GM21367 (cell line): ENCODE measurements at regions not wholly inside any gene's neighbourhood (a gene's known extent, or its start where the extent isn't known, plus 50 kb on each side); places are given as distances from the start of the nearest gene placed in this dataset.
"Not testable (repeated sequence)": the region's sequence is repeated elsewhere in the genome, so short reads cannot be mapped to it uniquely, and the experiment has no call there.

Source experiments
- ATAC-seq: cut with Tn5 transposase; IDR thresholded peaks from one replicate; pipeline ENCODE4 v1.9.1; 2021; ENCODE audit not compliant: unreplicated experiment

DNA sequence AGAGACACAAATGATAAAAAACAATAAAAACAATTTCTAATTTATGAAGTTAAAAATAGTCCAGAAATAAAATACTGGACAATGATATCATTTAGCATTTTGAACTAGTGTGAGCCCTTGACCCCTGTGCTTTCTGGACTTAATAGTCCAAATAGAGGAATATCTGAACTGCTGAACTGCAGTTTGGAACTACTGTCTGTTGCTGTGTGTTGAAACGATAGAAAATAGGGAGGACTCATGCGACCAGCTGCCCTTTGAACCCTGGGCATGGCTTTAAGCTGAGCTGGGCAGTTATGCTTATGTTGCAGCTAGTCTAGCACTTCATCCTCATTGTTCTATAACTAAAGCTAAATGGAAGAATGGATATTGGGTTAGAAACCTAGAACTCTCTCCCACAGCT lies 99.5 kb downstream of the FMR1NB start:
- no peak for ATAC-seq

GRCh38 chrX:148084611-148085010 lies 103.5 kb downstream of the FMR1NB start:
- no peak for ATAC-seq

DNA sequence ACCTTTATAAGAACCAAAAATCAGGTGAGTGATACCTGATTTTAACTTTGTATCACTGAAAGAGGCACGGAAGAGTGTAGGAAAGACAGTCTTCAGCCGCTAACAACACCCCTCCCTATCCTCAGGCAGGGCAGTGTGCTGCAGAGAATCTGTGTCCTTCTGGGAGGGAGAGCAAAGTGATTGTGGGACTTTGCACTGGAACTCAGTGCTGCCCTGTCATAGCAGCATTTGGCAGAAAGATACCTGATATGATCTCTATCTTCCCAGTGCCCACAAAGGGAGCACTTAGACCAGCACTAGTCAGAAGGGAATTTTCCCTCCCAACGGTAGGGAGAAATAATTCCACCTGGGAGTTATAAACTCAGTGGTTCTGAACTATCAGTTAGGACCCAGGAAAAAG lies 139.0 kb downstream of the FMR1NB start:
- ATAC-seq = no peak

DNA sequence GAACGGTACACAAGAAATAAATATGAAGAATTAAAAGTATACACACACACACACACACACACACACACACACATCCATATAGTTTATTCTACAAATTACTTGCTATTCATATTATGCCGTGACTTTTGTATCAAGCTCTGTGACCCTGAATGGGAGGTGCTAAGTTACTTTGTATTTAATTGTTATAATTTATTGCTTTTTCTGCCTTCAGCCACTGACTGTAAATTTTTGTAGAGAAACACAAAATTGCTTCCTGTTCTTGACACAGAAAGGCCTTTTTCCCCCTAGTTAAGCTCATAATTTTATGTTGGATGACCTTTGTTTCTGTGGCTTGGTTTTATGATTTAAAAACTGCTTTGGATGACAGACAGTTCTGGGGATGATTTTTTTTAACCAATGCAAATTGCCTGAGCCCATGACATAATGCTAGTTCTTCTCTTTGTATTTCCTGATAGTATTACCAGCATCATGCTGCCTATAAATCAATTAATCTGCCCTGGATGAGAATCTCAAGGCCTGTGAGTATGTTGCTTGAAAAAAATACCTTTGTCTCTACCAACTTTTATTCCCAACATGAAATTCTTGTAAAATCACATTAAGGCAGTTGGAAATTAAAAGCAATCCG lies 140.0 kb downstream of the FMR1NB start:
- ATAC-seq = no peak

DNA sequence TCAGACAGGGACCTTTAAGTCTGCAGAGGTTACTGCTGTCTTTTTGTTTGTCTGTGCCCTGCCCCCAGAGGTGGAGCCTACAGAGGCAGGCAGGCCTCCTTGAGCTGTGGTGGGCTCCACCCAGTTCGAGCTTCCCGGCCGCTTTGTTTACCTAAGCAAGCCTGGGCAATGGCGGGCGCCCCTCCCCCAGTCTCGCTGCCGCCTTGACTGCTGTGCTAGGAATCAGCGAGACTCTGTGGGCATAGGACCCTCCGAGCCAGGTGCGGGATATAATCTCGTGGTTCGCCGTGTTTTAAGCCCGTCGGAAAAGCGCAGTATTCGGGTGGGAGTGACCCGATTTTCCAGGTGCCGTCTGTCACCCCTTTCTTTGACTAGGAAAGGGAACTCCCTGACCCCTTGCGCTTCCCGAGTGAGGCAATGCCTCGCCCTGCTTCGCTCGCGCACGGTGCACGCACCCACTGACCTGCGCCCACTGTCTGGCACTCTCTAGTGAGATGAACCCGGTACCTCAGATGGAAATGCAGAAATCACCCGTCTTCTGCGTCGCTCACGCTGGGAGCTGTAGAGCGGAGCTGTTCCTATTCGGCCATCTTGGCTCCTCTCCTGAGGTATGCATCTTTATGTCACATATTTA lies 147.9 kb downstream of the FMR1NB start:
- not testable (repeated sequence) for ATAC-seq

- no peak for ATAC-seq
Measured at GRCh38 chrX:148133105-148133725, 152.1 kb downstream of the FMR1NB start.

DNA sequence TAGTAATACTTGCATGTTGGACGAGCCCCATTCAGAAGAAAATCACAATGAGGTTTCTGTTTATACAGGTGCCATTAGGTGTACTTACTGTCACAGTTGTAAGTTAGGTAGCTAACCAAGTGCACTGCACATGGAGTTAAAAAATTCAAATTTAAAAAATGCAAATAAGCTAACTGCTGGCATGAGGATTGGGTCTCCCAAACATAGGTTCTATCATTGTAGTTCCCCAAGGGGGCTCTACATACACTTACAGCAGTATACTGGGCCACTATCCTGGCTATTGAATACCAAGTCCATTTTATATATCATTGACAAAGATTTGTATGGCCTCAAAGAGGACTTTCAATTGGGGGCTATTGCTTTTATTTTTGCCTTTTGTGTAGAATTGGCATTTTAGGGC lies 153.4 kb downstream of the FMR1NB start:
- no peak for ATAC-seq

- ATAC-seq = no peak
Measured at GRCh38 chrX:148135738-148136137, 154.6 kb downstream of the FMR1NB start.

DNA sequence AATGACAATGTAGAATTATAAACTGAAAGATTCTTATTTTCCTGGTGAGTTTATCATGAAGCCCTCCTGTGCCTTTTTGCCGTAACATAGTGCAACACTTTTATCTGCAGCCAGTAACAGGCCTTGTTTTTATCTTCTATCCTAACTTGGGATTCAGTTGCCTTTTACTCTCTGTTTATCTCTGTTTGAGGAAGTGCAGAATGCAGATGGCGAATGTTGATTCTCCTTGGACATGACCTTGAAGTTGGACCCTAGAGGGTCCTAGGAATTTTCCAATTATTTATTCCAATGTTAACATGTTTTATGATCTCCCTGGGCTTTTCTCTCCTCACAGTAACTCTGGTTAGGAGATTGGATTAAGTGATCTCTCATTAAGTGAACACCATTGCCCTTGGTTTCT lies 165.0 kb downstream of the FMR1NB start:
- no peak for ATAC-seq

DNA sequence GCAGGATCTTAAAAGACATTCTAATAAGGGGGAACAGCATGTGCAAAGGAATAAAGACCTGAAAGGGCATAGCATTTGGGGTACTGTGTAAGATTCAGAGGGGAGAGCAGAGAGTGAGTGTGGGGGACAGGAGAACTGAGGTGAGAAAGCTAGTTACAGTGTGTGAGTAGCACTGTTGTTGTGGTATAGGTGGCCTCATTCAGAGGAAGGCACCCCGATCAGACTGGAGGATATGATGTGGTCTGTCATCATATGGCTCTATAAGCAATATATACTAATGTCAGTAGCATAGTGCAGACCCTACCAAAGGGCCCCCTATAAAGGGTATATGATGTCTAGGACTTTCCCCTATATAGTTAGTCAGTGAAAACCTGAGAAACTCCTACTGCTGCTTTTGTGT lies 175.8 kb downstream of the FMR1NB start:
- ATAC-seq = no peak

GRCh38 chrX:148159796-148160195 lies 178.7 kb downstream of the FMR1NB start:
- no peak for ATAC-seq

DNA sequence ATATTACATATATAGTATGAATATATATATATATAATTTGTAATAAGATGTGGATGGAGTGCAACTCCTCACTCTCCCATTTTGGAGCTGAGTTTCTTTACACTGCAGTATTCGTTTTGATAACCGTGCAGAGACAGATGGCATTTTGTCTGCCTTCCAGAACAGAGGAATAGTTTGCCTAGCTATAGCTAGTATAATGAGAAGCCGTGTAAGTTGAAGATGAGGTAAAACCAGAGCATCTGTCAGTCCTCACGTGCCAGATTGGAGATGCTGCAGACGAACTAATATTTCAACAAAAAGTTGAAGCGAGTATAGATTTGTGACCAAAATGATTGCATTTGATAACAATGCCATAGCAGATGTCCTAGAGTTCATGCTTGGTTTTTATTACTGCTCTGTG lies 180.6 kb downstream of the FMR1NB start:
- ATAC-seq = no peak

- ATAC-seq = no peak
Measured at GRCh38 chrX:148185631-148186030, 204.5 kb downstream of the FMR1NB start.

- no peak for ATAC-seq
Measured at GRCh38 chrX:148192547-148192946, 211.4 kb downstream of the FMR1NB start.

- no peak for ATAC-seq
Measured at GRCh38 chrX:148193759-148194158, 212.6 kb downstream of the FMR1NB start.

GRCh38 chrX:148203531-148203930 lies 222.4 kb downstream of the FMR1NB start:
- no peak for ATAC-seq

GRCh38 chrX:148204195-148204594 lies 223.1 kb downstream of the FMR1NB start:
- no peak for ATAC-seq

GRCh38 chrX:148214786-148215185 lies 233.6 kb downstream of the FMR1NB start:
- no peak for ATAC-seq

DNA sequence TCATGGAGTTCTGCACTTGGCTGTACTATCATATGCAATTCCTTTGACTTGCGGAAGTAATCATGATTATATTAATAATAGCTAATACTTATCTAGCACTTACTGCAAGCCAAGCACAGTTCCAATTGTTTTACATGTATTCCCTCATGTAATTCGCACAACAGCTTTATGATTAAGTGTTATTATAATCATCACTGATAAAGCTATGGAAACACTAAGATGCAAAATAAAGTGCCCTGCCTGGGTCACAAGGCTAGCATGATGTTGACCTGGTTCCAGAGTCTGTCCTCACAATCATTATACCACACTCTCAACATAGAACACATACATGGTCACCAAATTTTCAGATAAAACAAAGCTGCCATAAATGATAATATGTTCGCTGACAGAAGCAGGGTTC lies 234.6 kb downstream of the FMR1NB start:
- ATAC-seq = no peak

GRCh38 chrX:148223361-148223760 lies 242.2 kb downstream of the FMR1NB start:
- no peak for ATAC-seq

- no peak for ATAC-seq
Measured at GRCh38 chrX:148228521-148228920, 247.4 kb downstream of the FMR1NB start.

GRCh38 chrX:148229801-148230303 lies 248.7 kb downstream of the FMR1NB start:
- ATAC-seq = no peak
